GM21737 (cell line): ENCODE measurements at regions not wholly inside any gene's neighbourhood (a gene's known extent, or its start where the extent isn't known, plus 50 kb on each side); places are given as distances from the start of the nearest gene placed in this dataset.
"Not testable (repeated sequence)": the region's sequence is repeated elsewhere in the genome, so short reads cannot be mapped to it uniquely, and the experiment has no call there.

ENCODE experiments used
- ATAC-seq: cut with Tn5 transposase; IDR thresholded peaks from one replicate; pipeline ENCODE4 v1.9.1; 2021; ENCODE audit warnings: mild to moderate bottlenecking, moderate library complexity; ENCODE audit not compliant: unreplicated experiment

GRCh38 chr13:107827840-107828549, 387.3 kb downstream of the LIG4 start:
- no peak for ATAC-seq

DNA sequence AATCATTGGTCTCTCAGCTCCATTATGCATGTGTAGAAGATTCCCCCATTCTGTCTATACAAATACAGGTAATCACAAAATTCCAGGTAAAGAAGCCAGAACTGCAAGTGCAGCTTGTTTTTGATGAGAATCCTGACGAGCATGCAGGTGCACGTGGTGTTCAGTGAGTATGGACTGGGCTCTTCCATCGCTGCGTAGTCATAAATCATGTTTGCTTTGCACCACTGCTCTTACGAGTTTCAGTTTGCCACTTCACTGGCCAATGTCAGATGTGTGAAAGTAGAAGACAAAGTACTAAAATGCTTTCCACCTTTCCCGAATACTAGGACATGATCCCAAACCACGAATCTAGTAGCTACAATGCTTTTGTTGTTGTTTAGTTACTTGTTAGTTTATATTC, 390.7 kb downstream of the LIG4 start:
- ATAC-seq = no peak

DNA sequence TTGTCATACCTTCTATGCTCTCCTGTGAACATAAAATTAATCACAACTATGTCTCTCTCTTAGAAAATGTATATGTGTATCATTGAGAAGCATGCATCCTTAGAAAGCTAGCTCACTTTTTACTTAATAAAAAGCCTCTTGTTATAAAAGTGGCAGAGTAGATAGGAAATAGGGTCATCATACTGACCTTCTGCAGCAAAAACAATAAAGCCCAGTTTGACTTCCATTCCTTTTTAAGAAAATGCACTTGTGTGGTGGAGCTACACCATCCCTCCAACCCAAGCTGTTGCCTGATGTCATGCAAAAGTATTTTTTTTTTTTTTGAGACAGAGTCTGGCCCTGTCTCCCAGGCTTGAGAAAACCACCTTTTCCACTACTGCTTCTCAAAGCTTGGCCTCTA, 393.3 kb downstream of the LIG4 start:
- no peak for ATAC-seq

DNA sequence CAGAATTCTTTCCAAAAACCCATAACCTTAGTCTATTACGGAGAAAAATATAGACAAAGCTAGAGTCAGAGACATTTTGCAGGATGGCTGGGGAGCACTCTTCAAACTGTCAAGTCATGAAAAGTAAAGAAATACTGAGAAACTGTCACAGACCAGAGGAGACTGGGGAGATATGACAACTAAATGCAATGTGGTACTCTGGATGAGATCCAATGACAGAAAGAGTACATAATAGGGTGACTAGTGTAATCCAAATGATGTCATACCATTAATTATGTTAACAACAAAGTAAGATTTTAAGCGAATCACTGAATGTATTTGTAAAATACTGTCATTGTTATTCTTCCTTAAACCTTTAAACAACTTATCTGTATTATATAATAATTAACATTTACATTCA, 393.8 kb downstream of the LIG4 start:
- ATAC-seq = no peak

- ATAC-seq = no peak
These were observed 396.3 kb downstream of the LIG4 start for GRCh38 chr13:107819071-107819470.

- no peak for ATAC-seq
These were observed 397.6 kb downstream of the LIG4 start for GRCh38 chr13:107817647-107818287.

GRCh38 chr13:107812014-107812412, 403.3 kb downstream of the LIG4 start:
- no peak for ATAC-seq

DNA sequence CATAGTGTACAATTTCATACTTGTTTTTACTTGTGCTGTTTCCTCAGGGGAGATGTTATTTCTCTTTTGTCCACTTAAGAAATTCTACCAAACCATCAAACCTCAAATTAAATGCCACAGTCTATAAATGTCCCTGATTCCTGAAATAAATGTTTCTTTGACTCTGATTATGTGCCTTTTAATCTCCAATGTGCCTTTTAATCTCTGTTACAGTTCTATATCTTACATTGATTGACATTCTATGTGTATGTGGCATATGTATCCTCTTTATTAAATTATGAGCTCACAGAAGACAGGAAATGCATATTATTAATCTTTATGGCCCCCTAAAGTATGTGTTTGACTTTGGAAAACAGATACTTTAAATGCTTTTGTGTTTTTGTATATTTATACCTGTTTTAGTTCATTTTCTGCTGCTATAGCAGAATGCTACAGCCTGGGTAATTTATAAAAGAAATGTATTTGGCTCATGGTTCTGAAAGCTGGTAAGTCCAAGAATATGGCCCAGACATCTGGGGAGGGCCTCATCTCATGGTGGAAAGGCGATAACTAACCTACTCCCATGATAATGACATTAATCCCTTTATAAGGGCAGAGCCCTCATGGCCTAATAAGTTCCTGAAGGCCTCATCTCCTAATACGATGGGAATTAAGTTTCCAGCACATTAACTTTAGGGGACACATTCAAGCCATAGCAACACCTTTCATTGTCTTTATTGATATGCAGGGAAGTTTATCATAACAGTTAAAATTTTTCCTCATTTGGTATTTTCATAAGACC, 403.9 kb downstream of the LIG4 start:
- ATAC-seq = no peak

DNA sequence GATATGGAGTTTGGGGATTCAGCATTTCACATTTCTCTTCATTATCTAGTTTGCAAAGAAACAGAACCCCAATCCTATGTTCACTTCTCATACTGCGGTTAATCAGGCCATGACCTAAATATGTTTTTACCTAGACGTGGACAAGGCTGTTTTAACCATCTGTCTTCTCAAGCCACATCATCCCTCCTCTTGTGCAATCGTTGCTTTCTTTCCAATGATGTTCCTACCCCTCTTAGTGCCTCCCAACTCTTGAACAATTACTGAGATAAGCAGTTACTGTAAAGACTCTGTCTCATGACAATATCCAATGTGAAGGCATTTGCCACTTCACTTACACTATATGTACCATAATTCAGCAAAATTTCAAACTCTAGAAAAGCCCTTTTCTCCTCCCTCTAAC, 406.2 kb downstream of the LIG4 start:
- no peak for ATAC-seq

- ATAC-seq = no peak
These were observed 406.9 kb downstream of the LIG4 start for GRCh38 chr13:107808389-107808788.

DNA sequence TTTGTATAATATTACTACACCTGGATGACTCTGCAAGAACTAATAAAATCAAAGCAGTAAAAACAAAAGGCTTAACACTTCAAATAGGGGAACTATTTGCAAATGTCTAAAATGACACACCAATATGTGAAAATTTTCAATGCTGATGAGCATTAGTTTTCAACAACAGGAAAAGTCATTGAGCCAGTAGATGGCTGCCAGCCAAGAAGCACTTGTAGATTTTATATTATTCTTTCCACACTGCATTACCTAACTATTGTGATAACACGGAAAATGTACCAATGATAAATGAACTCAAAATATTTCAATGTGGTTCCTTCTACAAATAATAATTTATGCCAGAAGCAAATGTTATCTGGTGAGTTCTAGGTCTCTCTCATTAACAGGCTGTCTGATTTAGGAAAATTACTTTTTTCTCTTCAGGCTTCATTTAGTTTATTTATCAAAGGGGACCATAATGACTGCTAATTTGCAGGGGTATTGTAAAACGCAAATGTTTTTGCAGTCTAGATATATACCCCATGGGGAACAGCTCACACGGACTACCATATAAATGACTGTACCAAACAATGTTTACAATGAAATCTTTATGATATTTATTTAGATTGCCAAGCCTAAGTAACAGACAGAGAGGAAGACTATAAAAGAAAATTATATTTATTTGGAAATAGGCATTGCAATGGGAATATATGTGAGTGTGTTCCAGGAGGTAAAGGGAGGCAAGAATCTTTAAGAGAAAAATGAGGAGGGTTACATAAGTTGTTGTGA, 407.8 kb downstream of the LIG4 start:
- ATAC-seq = no peak

GRCh38 chr13:107806726-107807125, 408.6 kb downstream of the LIG4 start:
- ATAC-seq = no peak

DNA sequence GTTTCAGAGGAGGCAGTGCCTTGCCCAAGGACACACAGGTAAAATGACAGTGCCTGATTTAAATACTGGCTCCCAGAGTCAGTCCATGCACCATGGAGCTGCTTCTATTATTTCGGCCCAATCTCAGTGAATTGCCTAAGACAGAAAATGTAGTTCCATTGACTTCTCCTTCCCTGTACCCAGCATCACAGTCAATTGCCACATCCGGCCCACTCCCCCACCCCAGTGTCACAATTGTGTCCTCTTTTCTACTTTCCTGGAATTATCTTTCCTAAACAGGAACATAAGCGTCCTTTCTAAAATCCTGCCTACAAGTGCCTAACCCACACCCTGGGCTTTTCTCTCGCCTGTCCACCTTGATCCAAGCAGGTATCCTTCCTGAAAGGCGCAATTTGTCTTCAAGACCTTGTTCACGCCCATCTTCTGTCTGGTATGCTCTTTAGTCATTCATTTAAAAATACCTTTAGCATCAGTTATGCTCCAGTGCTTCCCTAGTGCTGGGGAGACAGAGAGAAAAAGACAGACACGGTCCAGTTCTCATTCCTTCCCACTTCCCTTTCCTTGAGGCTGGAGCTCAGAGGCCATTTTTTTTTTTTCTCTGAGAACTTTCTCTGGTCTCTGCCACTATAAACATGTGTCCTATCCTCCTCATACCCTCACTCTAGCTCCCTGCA, 411.4 kb downstream of the LIG4 start:
- no peak for ATAC-seq

DNA sequence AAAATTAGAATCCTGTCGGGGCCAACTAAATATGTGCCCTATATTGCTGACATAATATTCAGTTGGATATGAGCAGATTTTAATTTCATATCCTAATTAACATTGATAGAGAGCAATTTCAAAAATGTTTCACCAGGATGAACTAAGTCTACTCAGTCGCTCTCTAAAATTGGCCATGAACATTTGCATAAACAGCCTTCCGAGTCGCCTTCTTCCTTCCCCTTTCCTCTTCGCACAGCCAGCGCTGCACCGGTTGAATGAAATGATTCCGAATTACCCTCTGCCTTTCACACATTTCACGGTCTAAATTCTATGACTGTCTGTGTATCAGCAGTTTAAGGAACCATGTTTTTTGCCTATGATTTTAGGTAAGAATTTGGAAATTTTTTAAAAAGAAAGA, 413.7 kb downstream of the LIG4 start:
- ATAC-seq = no peak

DNA sequence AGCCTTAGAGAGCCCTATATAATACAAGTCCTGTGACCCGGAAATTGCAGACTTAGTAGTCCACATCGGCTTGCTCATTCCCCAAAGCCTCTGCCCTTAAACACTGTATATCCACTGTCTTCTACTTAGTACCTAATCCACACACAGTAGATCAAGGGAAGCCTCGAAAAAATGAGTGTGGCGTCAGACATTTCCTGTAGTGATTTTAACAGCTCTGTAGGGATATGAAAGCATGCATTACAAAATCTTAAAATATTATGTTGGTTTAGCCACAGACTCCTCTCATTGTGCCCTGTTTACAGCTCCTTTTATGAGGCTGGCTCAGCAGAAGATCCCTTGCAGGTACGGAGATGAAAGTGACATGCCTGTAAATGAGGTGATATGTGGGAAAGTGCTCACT, 416.3 kb downstream of the LIG4 start:
- no peak for ATAC-seq

- no peak for ATAC-seq
These were observed 424.9 kb downstream of the LIG4 start for GRCh38 chr13:107790397-107790796.

- no peak for ATAC-seq
These were observed 426.7 kb downstream of the LIG4 start for GRCh38 chr13:107788464-107789165.

DNA sequence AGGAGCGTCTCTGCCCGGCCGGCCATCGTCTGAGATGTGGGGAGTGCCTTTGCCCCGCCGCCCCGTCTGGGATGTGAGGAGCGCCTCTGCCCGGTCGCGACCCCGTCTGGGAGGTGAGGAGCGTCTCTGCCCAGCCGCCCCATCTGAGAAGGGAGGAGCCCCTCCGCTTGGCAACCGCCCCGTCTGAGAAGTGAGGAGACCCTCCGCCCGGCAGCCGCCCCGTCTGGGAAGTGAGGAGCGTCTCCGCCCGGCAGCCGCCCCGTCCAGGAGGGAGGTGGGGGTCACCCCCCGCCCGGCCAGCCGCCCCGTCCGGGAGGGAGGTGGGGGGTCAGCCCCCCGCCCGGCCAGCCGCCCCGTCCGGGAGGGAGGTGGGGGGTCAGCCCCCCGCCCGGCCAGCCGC, 432.7 kb downstream of the LIG4 start:
- ATAC-seq = not testable (repeated sequence)

- no peak for ATAC-seq
These were observed 437.2 kb downstream of the LIG4 start for GRCh38 chr13:107778094-107778493.

DNA sequence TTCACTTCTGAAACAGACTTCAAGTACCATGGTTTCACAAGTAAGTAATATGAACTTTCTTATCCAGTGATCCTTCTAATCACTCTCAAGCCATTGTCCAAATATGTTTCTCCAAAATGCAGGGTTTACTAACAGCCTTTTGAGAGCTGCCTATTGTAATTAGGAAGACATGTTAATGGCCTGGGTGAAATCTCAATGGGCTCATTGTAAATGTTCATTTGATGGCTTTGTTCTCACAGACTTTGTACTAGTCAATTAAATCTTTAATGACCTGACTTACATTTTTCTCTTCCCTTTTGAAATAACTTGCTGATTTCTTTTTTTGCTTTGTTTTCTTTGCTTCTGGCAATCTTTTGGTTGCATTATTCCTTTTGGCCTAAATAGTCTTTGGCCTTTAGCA, 444.8 kb downstream of the LIG4 start:
- no peak for ATAC-seq
